Spinal cord (tissue), 9 donors: ENCODE measurements at regions not wholly inside any gene's neighbourhood (a gene's known extent, or its start where the extent isn't known, plus 50 kb on each side); places are given as distances from the start of the nearest gene placed in this dataset.

Source experiments
- DNase-seq, 6 donors: peaks; one replicate each; pipeline versions ENCODE4 v3.0.0 to v3.0.0-alpha.2; 2013 to 2015; ENCODE audit warnings: low spot score in 6 of 6, low read depth in 4 of 6
- H3K27ac ChIP-seq: one replicate; pipeline ENCODE4 v1.5.1; 2013; ENCODE audit warnings: low read depth, low read length, control low read depth
- H3K27me3 ChIP-seq: one replicate; pipeline ENCODE4 v1.6.1; 2013; ENCODE audit warnings: low read length; ENCODE audit not compliant: control insufficient read depth, insufficient read depth
- H3K36me3 ChIP-seq: one replicate; pipeline ENCODE4 v1.6.1; 2013; ENCODE audit warnings: low read length; ENCODE audit not compliant: control insufficient read depth, insufficient read depth
- H3K4me1 ChIP-seq: one replicate; pipeline ENCODE4 v1.6.1; 2013; ENCODE audit warnings: low read length; ENCODE audit not compliant: control insufficient read depth, insufficient read depth
- H3K4me3 ChIP-seq: one replicate; pipeline ENCODE4 v1.5.1; 2013; ENCODE audit warnings: low read depth, low read length, control low read depth
- H3K9me3 ChIP-seq: one replicate; pipeline ENCODE4 v1.6.1; 2013; ENCODE audit warnings: low read length; ENCODE audit not compliant: control insufficient read depth, insufficient read depth
- WGBS: methylation state at CpG from one replicate; pipeline ENCODE4 v1.1.5; 2013; ENCODE audit warnings: missing lambda C conversion rate; ENCODE audit not compliant: insufficient coverage; 5-methylcytosine and 5-hydroxymethylcytosine counted together
- donor health status: healthy.

DNA sequence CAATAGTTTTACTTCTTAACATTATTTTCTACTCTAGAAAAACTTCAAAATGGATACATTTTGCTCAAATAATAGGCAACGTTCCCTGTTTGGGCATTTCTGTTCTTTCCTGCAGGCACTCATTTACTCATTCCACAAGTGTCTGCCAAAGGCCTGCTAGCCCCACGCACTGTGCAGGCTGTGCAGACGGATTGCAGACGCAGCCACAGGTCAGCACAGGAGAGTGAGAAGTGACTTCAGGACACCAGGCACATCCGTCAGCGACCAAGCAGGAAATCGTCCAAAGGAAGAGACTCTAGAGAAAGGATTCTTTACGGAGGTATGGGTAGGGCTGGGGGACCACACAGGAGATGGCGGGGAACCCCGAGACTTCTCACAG is 103.0 kb upstream of the AGAP1 start:
- DNase-seq: no peak
- WGBS: 80% methylated on average over 10 of the region's 10 CpGs
- Histone ChIP-seq H3K27ac (no peak overlapping the region), H3K9me3 (no peaks in the 10 kb centered on the region), H3K36me3 (no peaks in the 10 kb centered on the region), H3K27me3 (no peaks in the 10 kb centered on the region), H3K4me3 (no peak overlapping the region), H3K4me1 (peaks cover 3% of the 10 kb centered on the region)

DNA sequence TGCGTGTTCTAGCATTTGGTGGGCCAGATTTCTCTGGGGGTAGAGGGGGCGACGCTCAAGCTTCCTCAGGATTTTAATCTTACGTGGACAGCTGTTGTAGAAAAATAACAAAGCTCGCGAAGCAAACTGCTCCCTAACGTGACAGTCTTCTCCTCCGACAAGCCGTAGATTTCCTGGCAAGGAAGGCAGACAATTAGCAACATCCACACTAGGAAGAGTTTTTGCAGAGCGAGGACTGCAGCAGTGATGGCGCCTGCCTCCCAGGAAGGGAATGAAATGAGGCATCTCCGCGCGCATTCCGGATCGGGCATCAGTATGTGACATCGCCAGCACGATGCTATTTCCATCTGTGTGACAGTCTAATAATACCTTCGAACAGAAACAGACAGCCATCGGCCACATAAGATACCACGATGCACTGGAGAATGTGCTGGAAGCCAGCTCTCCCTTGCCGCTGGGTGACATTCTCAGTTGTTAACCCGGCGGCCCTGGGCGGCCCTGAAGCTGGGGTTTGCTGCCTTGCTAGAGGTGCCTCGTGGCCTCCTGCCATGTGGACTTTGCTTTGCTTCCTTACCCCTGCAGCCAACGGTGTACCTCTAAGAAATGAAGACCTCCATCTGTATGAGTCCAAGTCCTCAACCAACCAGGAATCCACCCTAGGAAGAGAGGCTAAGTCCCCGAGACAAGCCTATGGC is 101.8 kb upstream of the AGAP1 start:
- Histone ChIP-seq H3K27ac (no peak overlapping the region), H3K36me3 (no peaks in the 10 kb centered on the region), H3K9me3 (no peaks in the 10 kb centered on the region), H3K27me3 (no peaks in the 10 kb centered on the region), H3K4me1 (peaks cover 3% of the 10 kb centered on the region), H3K4me3 (no peak overlapping the region)
- DNase-seq: peak in 2 of 6 donors; percentile 71 to 85
- whole genome bisulfite sequencing: 82% methylated on average over 22 of the region's 28 CpGs

DNA sequence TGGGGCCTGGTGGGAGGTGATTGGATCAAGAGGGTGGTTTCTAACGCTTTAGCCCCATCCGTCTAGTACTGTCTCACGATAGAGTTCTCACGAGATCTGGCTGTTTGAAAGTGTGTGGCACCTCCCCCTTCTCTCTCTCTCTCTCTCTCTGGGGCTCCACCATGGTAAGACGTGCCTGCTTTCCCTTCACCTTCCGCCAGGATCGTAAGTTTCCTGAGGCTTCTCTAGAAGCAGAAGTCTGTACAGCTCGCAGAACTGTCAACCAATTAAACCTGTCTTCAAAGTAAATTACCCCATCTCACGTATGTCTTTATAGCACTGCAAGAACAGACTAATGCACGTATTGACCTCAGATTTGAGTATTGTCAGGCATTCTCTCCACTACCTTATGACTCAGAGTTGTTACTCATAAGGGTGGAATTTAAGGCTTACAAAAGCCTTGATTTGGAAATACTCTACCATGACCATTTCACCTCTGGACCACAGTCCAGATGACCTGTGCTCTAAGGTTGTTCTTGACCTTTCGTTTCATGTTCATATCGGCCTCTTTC is 99.5 kb upstream of the AGAP1 start:
- no peaks in the 10 kb centered on the region for H3K9me3 ChIP-seq
- 94% methylated on average over 9 of the region's 12 CpGs for WGBS
- no peaks in the 10 kb centered on the region for H3K27me3 ChIP-seq
- H3K4me3 ChIP-seq: no peak overlapping the region
- no peak for DNase-seq
- H3K4me1 ChIP-seq: peaks cover 3% of the 10 kb centered on the region
- no peaks in the 10 kb centered on the region for H3K36me3 ChIP-seq
- H3K27ac ChIP-seq: no peak overlapping the region

DNA sequence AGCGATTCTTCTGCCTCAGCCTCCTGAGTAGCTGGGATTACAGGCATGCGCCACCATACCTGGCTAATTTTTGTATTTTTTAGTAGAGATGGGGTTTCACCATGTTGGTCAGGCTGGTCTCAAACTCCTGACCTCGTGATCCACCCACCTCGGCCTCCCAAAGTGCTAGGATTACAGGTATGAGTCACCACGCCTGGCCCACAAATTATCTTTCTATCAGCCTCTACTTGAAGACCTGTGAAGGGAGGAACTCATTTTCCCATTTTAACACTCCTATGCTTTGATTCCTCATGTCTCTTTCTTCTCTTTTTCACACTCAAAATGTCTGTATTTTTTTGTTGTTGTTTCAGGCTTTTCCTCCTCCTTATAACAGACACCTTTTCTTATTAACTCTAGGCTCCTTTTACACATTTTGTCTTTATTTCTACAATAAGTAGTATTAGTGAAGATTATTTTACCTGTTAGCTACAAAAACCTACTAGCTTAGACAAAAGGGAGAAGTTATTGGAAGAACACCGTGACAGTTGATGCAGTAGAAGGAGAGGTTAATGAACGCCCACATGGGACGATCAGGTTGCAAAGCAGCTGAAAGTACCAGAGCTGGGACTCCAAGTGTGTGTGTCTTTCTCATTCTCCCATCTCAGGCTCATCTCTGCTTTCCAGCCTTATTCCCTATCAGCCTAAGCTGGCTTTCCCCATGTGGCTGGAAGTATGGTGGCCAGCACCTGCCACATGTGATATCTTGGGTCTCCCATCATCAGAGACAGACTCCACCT is 97.6 kb upstream of the AGAP1 start:
- DNase-seq: no peak
- peaks cover 3% of the 10 kb centered on the region for H3K4me1 ChIP-seq
- no peaks in the 10 kb centered on the region for H3K36me3 ChIP-seq
- 94% methylated on average over 2 of the region's 8 CpGs for WGBS
- H3K4me3 ChIP-seq: no peak overlapping the region
- H3K27me3 ChIP-seq: no peaks in the 10 kb centered on the region
- no peaks in the 10 kb centered on the region for H3K9me3 ChIP-seq
- no peak overlapping the region for H3K27ac ChIP-seq

DNA sequence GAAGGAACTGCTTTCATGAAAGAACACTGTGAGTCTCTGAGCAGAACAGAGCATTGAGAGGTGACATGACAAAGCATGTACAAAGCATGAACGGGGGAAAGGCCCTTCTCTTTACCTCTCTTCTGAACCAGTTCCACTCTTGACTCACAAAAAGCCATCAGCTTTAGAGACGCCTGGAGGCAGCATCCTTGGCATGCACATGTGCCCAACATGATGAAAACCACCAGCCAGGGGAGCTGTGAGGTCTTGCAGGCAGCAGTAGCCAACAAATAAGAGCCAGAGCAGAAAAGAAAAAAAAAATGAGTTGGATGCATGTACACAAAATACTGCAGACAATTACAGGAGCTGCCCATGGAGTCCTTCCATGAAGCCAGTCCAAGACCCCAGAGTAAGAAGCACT is 95.5 kb upstream of the AGAP1 start:
- no peak for DNase-seq
- WGBS: 83% methylated on average over 1 of the region's 2 CpGs
- Histone ChIP-seq H3K27ac (no peak overlapping the region), H3K4me3 (no peak overlapping the region), H3K4me1 (no peaks in the 10 kb centered on the region), H3K36me3 (no peaks in the 10 kb centered on the region), H3K9me3 (no peaks in the 10 kb centered on the region), H3K27me3 (no peaks in the 10 kb centered on the region)

DNA sequence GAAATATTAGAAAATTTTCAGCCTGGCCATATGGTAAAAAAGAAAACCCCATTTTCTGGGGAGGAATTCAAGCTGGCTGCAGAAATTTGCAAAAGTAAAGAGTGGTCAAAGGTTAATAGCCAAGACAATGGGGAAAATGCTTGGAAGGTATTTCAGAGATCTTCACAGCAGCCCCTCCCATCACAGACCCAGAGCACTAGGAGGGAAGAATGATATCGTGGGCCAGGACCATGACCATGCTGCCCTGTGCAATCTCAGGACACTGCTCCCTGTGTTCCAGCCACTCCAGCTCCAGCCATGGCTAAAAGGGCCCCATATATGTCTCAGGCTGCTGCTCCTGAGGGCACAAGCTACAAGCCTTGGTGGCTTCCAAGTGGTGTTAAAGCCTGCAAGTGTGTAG is 93.9 kb upstream of the AGAP1 start:
- no peaks in the 10 kb centered on the region for H3K9me3 ChIP-seq
- WGBS: 71% methylated on average over 1 of the region's 1 CpG
- H3K4me1 ChIP-seq: no peaks in the 10 kb centered on the region
- no peak overlapping the region for H3K27ac ChIP-seq
- DNase-seq: no peak
- no peaks in the 10 kb centered on the region for H3K36me3 ChIP-seq
- H3K27me3 ChIP-seq: no peaks in the 10 kb centered on the region
- no peak overlapping the region for H3K4me3 ChIP-seq

DNA sequence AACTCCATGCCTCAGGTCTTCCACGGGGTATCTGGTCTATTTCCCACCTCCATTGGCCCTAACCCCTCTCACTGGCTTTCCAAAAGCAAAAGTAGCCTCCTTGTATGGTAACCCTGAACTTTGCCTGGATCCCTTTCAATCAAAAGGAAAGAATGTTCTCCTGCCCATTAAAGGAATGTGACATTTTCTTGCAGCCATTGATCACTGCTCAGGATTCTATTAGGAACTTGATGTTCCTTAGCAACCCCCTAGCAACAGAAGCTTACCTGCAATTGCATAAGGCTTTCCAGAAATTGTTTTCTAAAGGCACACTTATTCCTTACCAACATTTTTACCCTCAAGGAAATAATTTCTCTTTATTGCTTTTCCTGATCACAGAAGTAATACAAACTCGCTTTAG is 91.4 kb upstream of the AGAP1 start:
- Histone ChIP-seq H3K36me3 (no peaks in the 10 kb centered on the region), H3K27ac (no peak overlapping the region), H3K27me3 (no peaks in the 10 kb centered on the region), H3K4me3 (no peak overlapping the region), H3K4me1 (peaks cover 3% of the 10 kb centered on the region), H3K9me3 (no peaks in the 10 kb centered on the region)
- 50% methylated on average over 1 of the region's 2 CpGs for WGBS
- DNase-seq: peak in 1 of 6 donors; percentile 69

DNA sequence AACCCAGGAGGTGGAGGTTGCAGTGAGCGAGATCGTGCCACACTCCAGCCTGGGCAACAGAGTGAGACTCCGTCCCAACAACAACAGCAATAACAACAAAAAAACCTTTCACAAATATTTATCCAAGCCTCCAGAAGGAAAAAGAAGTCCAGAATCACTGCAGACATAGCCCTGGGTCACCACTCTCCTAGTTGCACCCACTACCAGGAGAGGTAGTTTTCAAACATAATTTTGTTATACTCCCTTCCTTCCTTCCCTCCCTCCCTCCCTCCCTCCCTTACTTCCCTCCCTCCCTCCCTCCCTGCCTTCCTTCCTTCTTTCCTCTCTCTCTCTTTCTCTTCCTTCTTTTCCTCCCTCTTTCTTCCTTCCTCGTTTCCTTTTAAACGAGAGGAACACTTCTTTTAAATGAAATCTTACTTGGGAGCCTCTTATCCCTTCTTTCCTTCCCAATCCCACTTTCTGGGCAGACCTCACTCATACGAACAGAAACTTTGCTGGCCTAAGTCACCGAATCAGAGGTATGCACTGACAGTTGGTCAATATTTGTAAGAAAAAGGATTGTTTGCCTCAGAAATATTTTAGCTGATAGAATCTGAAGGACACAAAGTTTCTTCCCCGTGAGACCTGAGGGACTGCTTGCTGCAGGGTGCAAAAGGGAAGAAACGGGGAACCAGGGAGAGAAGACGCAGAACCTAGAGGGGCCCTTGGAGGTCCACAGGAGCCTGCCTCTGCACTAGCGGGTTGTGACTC is 88.1 kb upstream of the AGAP1 start:
- no peak overlapping the region for H3K27ac ChIP-seq
- no peaks in the 10 kb centered on the region for H3K9me3 ChIP-seq
- H3K4me1 ChIP-seq: peaks cover 3% of the 10 kb centered on the region
- H3K36me3 ChIP-seq: no peaks in the 10 kb centered on the region
- no peak for DNase-seq
- H3K4me3 ChIP-seq: no peak overlapping the region
- WGBS: 100% methylated on average over 6 of the region's 11 CpGs
- no peaks in the 10 kb centered on the region for H3K27me3 ChIP-seq

DNA sequence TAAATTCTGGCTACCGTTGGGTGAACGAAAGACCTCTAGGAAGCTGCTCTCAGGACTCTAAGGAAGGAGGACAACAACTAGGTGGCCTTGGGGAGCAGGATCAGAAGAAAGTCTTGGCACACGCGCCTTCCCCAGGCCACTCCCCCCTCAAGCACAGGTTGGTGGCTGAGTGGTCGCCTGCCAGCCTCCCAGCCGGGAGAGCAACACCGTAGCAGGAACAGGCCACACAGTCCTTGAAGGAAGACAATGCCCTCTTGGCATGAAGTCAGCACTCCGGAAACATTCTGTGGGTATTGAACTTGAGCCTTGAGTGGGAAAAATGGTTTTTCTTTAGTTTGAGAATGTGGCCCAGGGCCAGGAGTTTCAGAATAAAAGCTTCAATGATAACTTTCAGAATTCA is 87.4 kb upstream of the AGAP1 start:
- Histone ChIP-seq H3K27me3 (no peaks in the 10 kb centered on the region), H3K36me3 (no peaks in the 10 kb centered on the region), H3K9me3 (no peaks in the 10 kb centered on the region), H3K4me1 (peaks cover 3% of the 10 kb centered on the region), H3K4me3 (no peak overlapping the region), H3K27ac (no peak overlapping the region)
- WGBS: 55% methylated on average over 7 of the region's 8 CpGs
- peak in 1 of 6 donors; percentile 35 for DNase-seq
